Ishikawa (cell line): ENCODE measurements at regions not wholly inside any gene's neighbourhood (a gene's known extent, or its start where the extent isn't known, plus 50 kb on each side); places are given as distances from the start of the nearest gene placed in this dataset.

Experiments
- CREB1 ChIP-seq: IDR thresholded peaks from 2 replicates; pipeline ENCODE4 v1.6.1; 2012; ENCODE audit warnings: low read depth
- EP300 ChIP-seq: IDR thresholded peaks from 2 replicates; pipeline ENCODE4 v1.6.1; 2012; ENCODE audit warnings: borderline replicate concordance
- MAX ChIP-seq: IDR thresholded peaks from 2 replicates; pipeline ENCODE4 v1.6.1; 2012
- TAF1 ChIP-seq: IDR thresholded peaks from 2 replicates; pipeline ENCODE4 v1.6.1; 2012; ENCODE audit warnings: low read depth, mild to moderate bottlenecking
- YY1 ChIP-seq: IDR thresholded peaks from 2 replicates; pipeline ENCODE4 v1.6.1; 2012; ENCODE audit warnings: low read depth
- TF ChIP-seq, protein P1 (sequence below): IDR thresholded peaks from 2 replicates; pipeline ENCODE4 v1.6.1; 2012

- TF ChIP-seq YY1 (no peak), TAF1 (no peak), CREB1 (no peak), EP300 (no peak), MAX (no peak)
- TF ChIP-seq, protein P1, sequence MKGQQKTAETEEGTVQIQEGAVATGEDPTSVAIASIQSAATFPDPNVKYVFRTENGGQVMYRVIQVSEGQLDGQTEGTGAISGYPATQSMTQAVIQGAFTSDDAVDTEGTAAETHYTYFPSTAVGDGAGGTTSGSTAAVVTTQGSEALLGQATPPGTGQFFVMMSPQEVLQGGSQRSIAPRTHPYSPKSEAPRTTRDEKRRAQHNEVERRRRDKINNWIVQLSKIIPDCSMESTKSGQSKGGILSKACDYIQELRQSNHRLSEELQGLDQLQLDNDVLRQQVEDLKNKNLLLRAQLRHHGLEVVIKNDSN: no peak
Measured at GRCh38 chr11:10401256-10401655, 53.8 kb upstream of the AMPD3 start.
